Uterus (tissue), 2 donors: ENCODE measurements at regions not wholly inside any gene's neighbourhood (a gene's known extent, or its start where the extent isn't known, plus 50 kb on each side); places are given as distances from the start of the nearest gene placed in this dataset.

Experiments used
- POLR2A ChIP-seq, 2 donors: fragments of 450-650 bp; IDR thresholded peaks; one replicate each; pipeline ENCODE4 v1.6.1; 2016; ENCODE audit warnings: antibody characterized with exemption in 2 of 2, mild to moderate bottlenecking in 1 of 2, moderate library complexity in 1 of 2
- TF ChIP-seq, protein P1 (sequence below), 4 experiments: fragments of 200-600 bp in 2 of 4; fragments of 450-650 bp in 2 of 4; sonication (generic) in 2 of 4; IDR thresholded peaks; one replicate each; pipeline ENCODE4 v1.5.1; 2016 to 2019; ENCODE audit warnings: antibody characterized with exemption in 4 of 4, mild to moderate bottlenecking in 2 of 4, moderate library complexity in 1 of 4

DNA sequence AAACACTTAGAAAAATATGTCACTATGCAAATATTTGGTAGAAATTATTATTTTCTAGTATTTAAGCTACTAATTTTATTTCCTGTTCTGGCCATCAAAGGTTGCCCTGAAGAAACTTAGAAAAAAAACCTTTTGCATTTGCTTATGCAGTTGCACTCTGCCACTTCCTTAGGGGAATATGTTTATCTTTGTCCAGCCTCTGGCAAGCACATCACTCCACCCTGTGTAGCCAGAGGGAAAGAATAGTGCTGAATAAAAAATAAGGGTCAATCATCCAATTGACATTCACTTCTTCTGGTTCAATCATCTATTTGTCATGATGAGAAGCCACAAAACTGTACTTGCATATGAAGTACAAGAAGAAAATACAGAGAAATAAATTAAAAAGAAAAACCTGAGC lies 72.8 kb downstream of the CETN3 start:
- TF ChIP-seq, protein P1, sequence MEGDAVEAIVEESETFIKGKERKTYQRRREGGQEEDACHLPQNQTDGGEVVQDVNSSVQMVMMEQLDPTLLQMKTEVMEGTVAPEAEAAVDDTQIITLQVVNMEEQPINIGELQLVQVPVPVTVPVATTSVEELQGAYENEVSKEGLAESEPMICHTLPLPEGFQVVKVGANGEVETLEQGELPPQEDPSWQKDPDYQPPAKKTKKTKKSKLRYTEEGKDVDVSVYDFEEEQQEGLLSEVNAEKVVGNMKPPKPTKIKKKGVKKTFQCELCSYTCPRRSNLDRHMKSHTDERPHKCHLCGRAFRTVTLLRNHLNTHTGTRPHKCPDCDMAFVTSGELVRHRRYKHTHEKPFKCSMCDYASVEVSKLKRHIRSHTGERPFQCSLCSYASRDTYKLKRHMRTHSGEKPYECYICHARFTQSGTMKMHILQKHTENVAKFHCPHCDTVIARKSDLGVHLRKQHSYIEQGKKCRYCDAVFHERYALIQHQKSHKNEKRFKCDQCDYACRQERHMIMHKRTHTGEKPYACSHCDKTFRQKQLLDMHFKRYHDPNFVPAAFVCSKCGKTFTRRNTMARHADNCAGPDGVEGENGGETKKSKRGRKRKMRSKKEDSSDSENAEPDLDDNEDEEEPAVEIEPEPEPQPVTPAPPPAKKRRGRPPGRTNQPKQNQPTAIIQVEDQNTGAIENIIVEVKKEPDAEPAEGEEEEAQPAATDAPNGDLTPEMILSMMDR (IDR thresholded peaks at IDR 0.05) = no peak
- no peak for TF ChIP-seq POLR2A (IDR thresholded peaks at IDR 0.05)
